ENCODE measurements at regions not wholly inside any gene's neighbourhood (a gene's known extent, or its start where the extent isn't known, plus 50 kb on each side); places are given as distances from the start of the nearest gene placed in this dataset.
A peak's percentile ranks its signal among the peaks of the same experiment; 100 is the strongest.

- DNase-seq (ENCODE audit: low read depth in 1 of 2, low spot score in 1 of 2), result peak; percentile 77 to 87
These were observed 62.8 kb upstream of the C7orf33 start for GRCh38 chr7:148527717-148528168.

GRCh38 chr7:148535217-148535616 lies 55.3 kb upstream of the C7orf33 start:
- H3K4me1 ChIP-seq (ENCODE audit: low read depth), result no peaks in the 10 kb centered on the region
- H3K27ac ChIP-seq, result no peak overlapping the region
- H3K9me3 ChIP-seq (ENCODE audit: low read depth), result no peaks in the 10 kb centered on the region
- DNase-seq (ENCODE audit: low read depth in 1 of 2, low spot score in 1 of 2), result peak; percentile 29 to 52
- no peaks in the 10 kb centered on the region for H3K36me3 ChIP-seq
- no peaks in the 10 kb centered on the region for H3K27me3 ChIP-seq
- H3K4me3 ChIP-seq, result no peak overlapping the region
- TF ChIP-seq, protein P1, sequence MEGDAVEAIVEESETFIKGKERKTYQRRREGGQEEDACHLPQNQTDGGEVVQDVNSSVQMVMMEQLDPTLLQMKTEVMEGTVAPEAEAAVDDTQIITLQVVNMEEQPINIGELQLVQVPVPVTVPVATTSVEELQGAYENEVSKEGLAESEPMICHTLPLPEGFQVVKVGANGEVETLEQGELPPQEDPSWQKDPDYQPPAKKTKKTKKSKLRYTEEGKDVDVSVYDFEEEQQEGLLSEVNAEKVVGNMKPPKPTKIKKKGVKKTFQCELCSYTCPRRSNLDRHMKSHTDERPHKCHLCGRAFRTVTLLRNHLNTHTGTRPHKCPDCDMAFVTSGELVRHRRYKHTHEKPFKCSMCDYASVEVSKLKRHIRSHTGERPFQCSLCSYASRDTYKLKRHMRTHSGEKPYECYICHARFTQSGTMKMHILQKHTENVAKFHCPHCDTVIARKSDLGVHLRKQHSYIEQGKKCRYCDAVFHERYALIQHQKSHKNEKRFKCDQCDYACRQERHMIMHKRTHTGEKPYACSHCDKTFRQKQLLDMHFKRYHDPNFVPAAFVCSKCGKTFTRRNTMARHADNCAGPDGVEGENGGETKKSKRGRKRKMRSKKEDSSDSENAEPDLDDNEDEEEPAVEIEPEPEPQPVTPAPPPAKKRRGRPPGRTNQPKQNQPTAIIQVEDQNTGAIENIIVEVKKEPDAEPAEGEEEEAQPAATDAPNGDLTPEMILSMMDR (IDR thresholded peaks at IDR 0.05; ENCODE audit: low read depth, low read length), result peak; percentile 21

More at GRCh38 chr7:148527717-148528168, 62.8 kb upstream of the C7orf33 start:
- H3K27ac ChIP-seq, result no peak overlapping the region
- H3K9me3 ChIP-seq (ENCODE audit: low read depth), result no peaks in the 10 kb centered on the region
- no peak overlapping the region for H3K4me3 ChIP-seq
- H3K36me3 ChIP-seq, result no peaks in the 10 kb centered on the region
- H3K27me3 ChIP-seq, result no peaks in the 10 kb centered on the region
- TF ChIP-seq, protein P1 (IDR thresholded peaks at IDR 0.05; ENCODE audit: low read depth, low read length), result peak; percentile 77
- no peaks in the 10 kb centered on the region for H3K4me1 ChIP-seq (ENCODE audit: low read depth)

- H3K36me3 ChIP-seq, result no peaks in the 10 kb centered on the region
- no peak overlapping the region for H3K27ac ChIP-seq
- no peaks in the 10 kb centered on the region for H3K9me3 ChIP-seq (ENCODE audit: low read depth)
- DNase-seq (ENCODE audit: low read depth in 1 of 2, low spot score in 1 of 2), result no peak
- no peak overlapping the region for H3K4me3 ChIP-seq
- no peaks in the 10 kb centered on the region for H3K4me1 ChIP-seq (ENCODE audit: low read depth)
- no peaks in the 10 kb centered on the region for H3K27me3 ChIP-seq
- TF ChIP-seq, protein P1 (IDR thresholded peaks at IDR 0.05; ENCODE audit: low read depth, low read length), result no peak
These were observed 53.1 kb upstream of the C7orf33 start for GRCh38 chr7:148537435-148537834.

- H3K36me3 ChIP-seq, result no peaks in the 10 kb centered on the region
- H3K4me1 ChIP-seq (ENCODE audit: low read depth), result no peaks in the 10 kb centered on the region
- TF ChIP-seq, protein P1 (IDR thresholded peaks at IDR 0.05; ENCODE audit: low read depth, low read length), result no peak
- H3K9me3 ChIP-seq (ENCODE audit: low read depth), result no peaks in the 10 kb centered on the region
- no peaks in the 10 kb centered on the region for H3K27me3 ChIP-seq
- no peak overlapping the region for H3K4me3 ChIP-seq
- no peak overlapping the region for H3K27ac ChIP-seq
- peak in 1 of 2 donors; percentile 66 for DNase-seq (ENCODE audit: low read depth in 1 of 2, low spot score in 1 of 2)
These were observed 50.4 kb upstream of the C7orf33 start for GRCh38 chr7:148540041-148540738.

All from cardiac muscle cell (in vitro differentiated cells and primary cell).